GM03348 (cell line): ENCODE measurements at regions not wholly inside any gene's neighbourhood (a gene's known extent, or its start where the extent isn't known, plus 50 kb on each side); places are given as distances from the start of the nearest gene placed in this dataset.
"Not testable (repeated sequence)": the region's sequence is repeated elsewhere in the genome, so short reads cannot be mapped to it uniquely, and the experiment has no call there.

Source experiments
- DNase-seq: peaks from one replicate; pipeline ENCODE4 v3.0.0; 2012; ENCODE audit warnings: low spot score

- no peak for DNase-seq
Measured at GRCh38 chr6:119874381-119874780, 524.8 kb upstream of the MAN1A1 start.

GRCh38 chr6:119873107-119873506 is 523.5 kb upstream of the MAN1A1 start:
- DNase-seq: no peak

GRCh38 chr6:119871520-119871919 is 522.0 kb upstream of the MAN1A1 start:
- DNase-seq: no peak

GRCh38 chr6:119865466-119866350 is 516.1 kb upstream of the MAN1A1 start:
- DNase-seq: no peak

- no peak for DNase-seq
Measured at GRCh38 chr6:119862719-119863118, 513.2 kb upstream of the MAN1A1 start.

- peak; percentile 2 for DNase-seq
Measured at GRCh38 chr6:119858901-119859300, 509.3 kb upstream of the MAN1A1 start.

GRCh38 chr6:119856136-119856535 is 506.6 kb upstream of the MAN1A1 start:
- DNase-seq: no peak

GRCh38 chr6:119848696-119849095 is 499.1 kb upstream of the MAN1A1 start:
- no peak for DNase-seq

- no peak for DNase-seq
Measured at GRCh38 chr6:119845161-119845560, 495.6 kb upstream of the MAN1A1 start.

GRCh38 chr6:119844387-119844786 is 494.8 kb upstream of the MAN1A1 start:
- no peak for DNase-seq

GRCh38 chr6:119842191-119842590 is 492.6 kb upstream of the MAN1A1 start:
- DNase-seq: no peak

GRCh38 chr6:119838043-119838442 is 488.5 kb upstream of the MAN1A1 start:
- no peak for DNase-seq

GRCh38 chr6:119834418-119834817 is 484.9 kb upstream of the MAN1A1 start:
- no peak for DNase-seq

GRCh38 chr6:119832411-119832810 is 482.9 kb upstream of the MAN1A1 start:
- DNase-seq: no peak

- DNase-seq: no peak
Measured at GRCh38 chr6:119830494-119831295, 481.1 kb upstream of the MAN1A1 start.

GRCh38 chr6:119830069-119830468 is 480.5 kb upstream of the MAN1A1 start:
- no peak for DNase-seq

GRCh38 chr6:119829499-119829898 is 479.9 kb upstream of the MAN1A1 start:
- DNase-seq: not testable (repeated sequence)

- no peak for DNase-seq
Measured at GRCh38 chr6:119829006-119829405, 479.4 kb upstream of the MAN1A1 start.

GRCh38 chr6:119821380-119821779 is 471.8 kb upstream of the MAN1A1 start:
- DNase-seq: no peak

GRCh38 chr6:119818876-119819275 is 469.3 kb upstream of the MAN1A1 start:
- no peak for DNase-seq

- no peak for DNase-seq
Measured at GRCh38 chr6:119814609-119815400, 465.2 kb upstream of the MAN1A1 start.

- DNase-seq: no peak
Measured at GRCh38 chr6:119802464-119802863, 452.9 kb upstream of the MAN1A1 start.
